MM.1S (cell line): ENCODE measurements at regions not wholly inside any gene's neighbourhood (a gene's known extent, or its start where the extent isn't known, plus 50 kb on each side); places are given as distances from the start of the nearest gene placed in this dataset.
"Not testable (repeated sequence)": the region's sequence is repeated elsewhere in the genome, so short reads cannot be mapped to it uniquely, and the experiment has no call there.

ENCODE experiments used
- DNase-seq: peaks from one replicate; pipeline ENCODE4 v3.0.0-alpha.2; 2015
- H2AFZ ChIP-seq: fragments of 300-600 bp; sonication (generic); 2 replicates; pipeline ENCODE4 v1.6.0; 2016; ENCODE audit warnings: antibody characterized with exemption, low read length
- H3F3A ChIP-seq: fragments of 300-600 bp; sonication (generic); 2 replicates; pipeline ENCODE4 v1.6.1; 2016; ENCODE audit warnings: mild to moderate bottlenecking, antibody characterized with exemption, low read length, moderate library complexity, mixed read lengths; ENCODE audit not compliant: insufficient read depth
- H3K27ac ChIP-seq: fragments of 300-600 bp; sonication (generic); 2 replicates; pipeline ENCODE4 v1.5.1; 2016; ENCODE audit warnings: mild to moderate bottlenecking, low read length
- H3K27me3 ChIP-seq: fragments of 300-600 bp; sonication (generic); replicated peaks from 2 replicates; pipeline ENCODE4 v1.6.0; 2016; ENCODE audit warnings: low read length; ENCODE audit not compliant: insufficient read depth
- H3K36me3 ChIP-seq: fragments of 300-600 bp; sonication (generic); replicated peaks from 2 replicates; pipeline ENCODE4 v1.6.1; 2016; ENCODE audit warnings: mild to moderate bottlenecking, low read length, mixed read lengths; ENCODE audit not compliant: insufficient read depth
- H3K4me1 ChIP-seq: fragments of 300-600 bp; sonication (generic); 2 replicates; pipeline ENCODE4 v1.6.1; 2016; ENCODE audit warnings: low read length, mixed read lengths
- H3K4me2 ChIP-seq: fragments of 300-600 bp; sonication (generic); 2 replicates; pipeline ENCODE4 v1.6.0; 2016; ENCODE audit warnings: low read depth, low read length
- H3K4me3 ChIP-seq: fragments of 300-600 bp; sonication (generic); 2 replicates; pipeline ENCODE4 v1.5.1; 2016; ENCODE audit warnings: low read length, mixed read lengths
- H3K79me2 ChIP-seq: fragments of 300-600 bp; sonication (generic); 2 replicates; pipeline ENCODE4 v1.6.1; 2016; ENCODE audit warnings: mixed run types, low read length, mixed read lengths
- H3K9ac ChIP-seq: fragments of 300-600 bp; sonication (generic); 2 replicates; pipeline ENCODE4 v1.6.1; 2016; ENCODE audit warnings: low read length, mixed read lengths
- H3K9me2 ChIP-seq: fragments of 300-600 bp; sonication (generic); replicated peaks from 2 replicates; pipeline ENCODE4 v1.6.1; 2016; ENCODE audit warnings: mild to moderate bottlenecking, low read length, mixed read lengths; ENCODE audit not compliant: insufficient read depth
- H3K9me3 ChIP-seq: fragments of 300-600 bp; sonication (generic); replicated peaks from 2 replicates; pipeline ENCODE4 v1.6.1; 2016; ENCODE audit warnings: mild to moderate bottlenecking, low read length, mixed read lengths; ENCODE audit not compliant: insufficient read depth
- H4K20me1 ChIP-seq: fragments of 300-600 bp; sonication (generic); 2 replicates; pipeline ENCODE4 v1.6.1; 2016; ENCODE audit warnings: mild to moderate bottlenecking, low read length, moderate library complexity, mixed read lengths; ENCODE audit not compliant: insufficient read depth
- CTCF ChIP-seq: fragments of 300-600 bp; sonication (generic); IDR thresholded peaks from 2 replicates; pipeline ENCODE4 v1.5.1; 2016; ENCODE audit warnings: antibody characterized with exemption, low read length, mixed read lengths
- EZH2 ChIP-seq: fragments of 300-600 bp; sonication (generic); optimal IDR thresholded peaks from 2 replicates; pipeline ENCODE3; 2017; ENCODE audit warnings: low read depth, mild to moderate bottlenecking, antibody characterized with exemption, low read length, mixed read lengths
- EZH2phosphoT487 ChIP-seq: fragments of 300-600 bp; sonication (generic); IDR thresholded peaks from 2 replicates; pipeline ENCODE4 v1.6.1; 2018; ENCODE audit warnings: antibody characterized with exemption, low read length

- Histone ChIP-seq H3K36me3 (no peaks in the 10 kb centered on the region), H3K27ac (peak overlapping the region; percentile 30; the same call in 1 of the 2 replicates), H3K9me3 (no peaks in the 10 kb centered on the region), H2AFZ (no peak overlapping the region), H3F3A (no peaks in the 10 kb centered on the region; the same call in 1 of the 2 replicates), H4K20me1 (no peaks in the 10 kb centered on the region), H3K4me2 (peak overlapping the region; percentile 19; the same call in 1 of the 2 replicates), H3K27me3 (no peaks in the 10 kb centered on the region), H3K4me1 (peaks cover 14% of the 10 kb centered on the region), H3K79me2 (no peaks in the 10 kb centered on the region), H3K9ac (no peak overlapping the region), H3K4me3 (no peak overlapping the region), H3K9me2 (no peaks in the 10 kb centered on the region)
- no peak for DNase-seq
- no peak for TF ChIP-seq EZH2phosphoT487
Measured at GRCh38 chr17:63295288-63295687, 150.8 kb downstream of the CYB561 start.

- H3K4me1 ChIP-seq = peaks cover 14% of the 10 kb centered on the region
- no peaks in the 10 kb centered on the region for H3K9me2 ChIP-seq
- no peak overlapping the region for H3K9ac ChIP-seq
- H3F3A ChIP-seq = no peaks in the 10 kb centered on the region; the same call in 1 of the 2 replicates
- H3K36me3 ChIP-seq = no peaks in the 10 kb centered on the region
- no peaks in the 10 kb centered on the region for H3K27me3 ChIP-seq
- H4K20me1 ChIP-seq = no peaks in the 10 kb centered on the region
- TF ChIP-seq EZH2 (no peak), EZH2phosphoT487 (no peak), CTCF (no peak)
- peak overlapping the region; percentile 22; the same call in 1 of the 2 replicates for H2AFZ ChIP-seq
- DNase-seq = peak; percentile 60
- H3K79me2 ChIP-seq = no peaks in the 10 kb centered on the region
- H3K9me3 ChIP-seq = no peaks in the 10 kb centered on the region
- no peak overlapping the region for H3K4me3 ChIP-seq
- H3K27ac ChIP-seq = peak overlapping the region; percentile 30; the same call in 1 of the 2 replicates
- peak overlapping the region; percentile 19; the same call in 1 of the 2 replicates for H3K4me2 ChIP-seq
Measured at GRCh38 chr17:63295839-63296590, 150.1 kb downstream of the CYB561 start.

- not testable (repeated sequence) for H3K79me2 ChIP-seq, H3K36me3 ChIP-seq, H3K27ac ChIP-seq, H3K4me3 ChIP-seq, H4K20me1 ChIP-seq, DNase-seq, H2AFZ ChIP-seq, H3F3A ChIP-seq, H3K4me2 ChIP-seq, H3K9ac ChIP-seq, H3K27me3 ChIP-seq, H3K9me3 ChIP-seq, H3K9me2 ChIP-seq
- H3K4me1 ChIP-seq = peaks cover 14% of the 10 kb centered on the region
Measured at GRCh38 chr17:63298916-63299315, 147.2 kb downstream of the CYB561 start.

GRCh38 chr17:63304704-63305261, 141.3 kb downstream of the CYB561 start:
- Histone ChIP-seq H3K27me3 (no peaks in the 10 kb centered on the region), H2AFZ (no peak overlapping the region), H3K4me1 (no peaks in the 10 kb centered on the region), H3K9me3 (no peaks in the 10 kb centered on the region), H3K9ac (no peak overlapping the region), H3K9me2 (no peaks in the 10 kb centered on the region), H3F3A (no peaks in the 10 kb centered on the region), H3K79me2 (no peaks in the 10 kb centered on the region), H3K4me2 (no peak overlapping the region), H3K27ac (no peak overlapping the region), H3K36me3 (no peaks in the 10 kb centered on the region), H4K20me1 (no peaks in the 10 kb centered on the region), H3K4me3 (no peak overlapping the region)
- TF ChIP-seq CTCF = no peak
- TF ChIP-seq EZH2 = no peak
- TF ChIP-seq EZH2phosphoT487 = no peak
- DNase-seq = no peak
